ENCODE measurements at regions not wholly inside any gene's neighbourhood (a gene's known extent, or its start where the extent isn't known, plus 50 kb on each side); places are given as distances from the start of the nearest gene placed in this dataset.

- TF ChIP-seq CTCF (IDR thresholded peaks at IDR 0.05; ENCODE audit: low read depth, low read length) (no peak), MAX (IDR thresholded peaks at IDR 0.05; ENCODE audit: low read depth, low read length) (no peak), POLR2A (IDR thresholded peaks at IDR 0.05; ENCODE audit: extremely low read depth, insufficient read length) (no peak), MYC (IDR thresholded peaks at IDR 0.05; ENCODE audit: low read depth, low read length) (no peak)
- no peak overlapping the region for H3K4me3 ChIP-seq (ENCODE audit: low read depth, low read length)
- no peak for DNase-seq (ENCODE audit: low read depth)
These were observed 109.8 kb upstream of the MSX2 start for GRCh38 chr5:174614500-174615135.

GRCh38 chr5:174616036-174616435 is 108.3 kb upstream of the MSX2 start:
- TF ChIP-seq MYC (IDR thresholded peaks at IDR 0.05; ENCODE audit: low read depth, low read length), result no peak
- no peak for TF ChIP-seq POLR2A (IDR thresholded peaks at IDR 0.05; ENCODE audit: extremely low read depth, insufficient read length)
- no peak for TF ChIP-seq CTCF (IDR thresholded peaks at IDR 0.05; ENCODE audit: low read depth, low read length)
- TF ChIP-seq MAX (IDR thresholded peaks at IDR 0.05; ENCODE audit: low read depth, low read length), result no peak
- H3K4me3 ChIP-seq (ENCODE audit: low read depth, low read length), result no peak overlapping the region
- no peak for DNase-seq (ENCODE audit: low read depth)

GRCh38 chr5:174617285-174617684 is 107.1 kb upstream of the MSX2 start:
- no peak for DNase-seq (ENCODE audit: low read depth)
- H3K4me3 ChIP-seq (ENCODE audit: low read depth, low read length), result no peak overlapping the region
- TF ChIP-seq MAX (IDR thresholded peaks at IDR 0.05; ENCODE audit: low read depth, low read length), result no peak
- no peak for TF ChIP-seq MYC (IDR thresholded peaks at IDR 0.05; ENCODE audit: low read depth, low read length)
- no peak for TF ChIP-seq POLR2A (IDR thresholded peaks at IDR 0.05; ENCODE audit: extremely low read depth, insufficient read length)
- TF ChIP-seq CTCF (IDR thresholded peaks at IDR 0.05; ENCODE audit: low read depth, low read length), result no peak

- no peak overlapping the region for H3K4me3 ChIP-seq (ENCODE audit: low read depth, low read length)
- TF ChIP-seq POLR2A (IDR thresholded peaks at IDR 0.05; ENCODE audit: extremely low read depth, insufficient read length) (no peak), MAX (IDR thresholded peaks at IDR 0.05; ENCODE audit: low read depth, low read length) (no peak)
- no peak for DNase-seq (ENCODE audit: low read depth)
These were observed 106.5 kb upstream of the MSX2 start for GRCh38 chr5:174617910-174618309.

- TF ChIP-seq POLR2A (IDR thresholded peaks at IDR 0.05; ENCODE audit: extremely low read depth, insufficient read length) (no peak), MAX (IDR thresholded peaks at IDR 0.05; ENCODE audit: low read depth, low read length) (no peak), MYC (IDR thresholded peaks at IDR 0.05; ENCODE audit: low read depth, low read length) (no peak), CTCF (IDR thresholded peaks at IDR 0.05; ENCODE audit: low read depth, low read length) (no peak)
These were observed 105.8 kb upstream of the MSX2 start for GRCh38 chr5:174618589-174618988.

GRCh38 chr5:174622067-174622466 is 102.3 kb upstream of the MSX2 start:
- no peak overlapping the region for H3K4me3 ChIP-seq (ENCODE audit: low read depth, low read length)
- no peak for DNase-seq (ENCODE audit: low read depth)
- TF ChIP-seq MAX (IDR thresholded peaks at IDR 0.05; ENCODE audit: low read depth, low read length) (no peak), POLR2A (IDR thresholded peaks at IDR 0.05; ENCODE audit: extremely low read depth, insufficient read length) (no peak), MYC (IDR thresholded peaks at IDR 0.05; ENCODE audit: low read depth, low read length) (no peak), CTCF (IDR thresholded peaks at IDR 0.05; ENCODE audit: low read depth, low read length) (no peak)

More at GRCh38 chr5:174618589-174618988, 105.8 kb upstream of the MSX2 start:
- DNase-seq (ENCODE audit: low read depth), result no peak
- H3K4me3 ChIP-seq (ENCODE audit: low read depth, low read length), result no peak overlapping the region
